ENCODE measurements at regions not wholly inside any gene's neighbourhood (a gene's known extent, or its start where the extent isn't known, plus 50 kb on each side); places are given as distances from the start of the nearest gene placed in this dataset.

GRCh38 chr4:67109276-67109675, 436.0 kb downstream of the CENPC start:
- TF ChIP-seq POLR2AphosphoS5 (IDR thresholded peaks at IDR 0.05) (no peak), POLR2A (IDR thresholded peaks at IDR 0.05) (no peak), CTCF (IDR thresholded peaks at IDR 0.05) (no peak), EP300 (IDR thresholded peaks at IDR 0.05) (no peak)
